ENCODE measurements at regions not wholly inside any gene's neighbourhood (a gene's known extent, or its start where the extent isn't known, plus 50 kb on each side); places are given as distances from the start of the nearest gene placed in this dataset.

DNA sequence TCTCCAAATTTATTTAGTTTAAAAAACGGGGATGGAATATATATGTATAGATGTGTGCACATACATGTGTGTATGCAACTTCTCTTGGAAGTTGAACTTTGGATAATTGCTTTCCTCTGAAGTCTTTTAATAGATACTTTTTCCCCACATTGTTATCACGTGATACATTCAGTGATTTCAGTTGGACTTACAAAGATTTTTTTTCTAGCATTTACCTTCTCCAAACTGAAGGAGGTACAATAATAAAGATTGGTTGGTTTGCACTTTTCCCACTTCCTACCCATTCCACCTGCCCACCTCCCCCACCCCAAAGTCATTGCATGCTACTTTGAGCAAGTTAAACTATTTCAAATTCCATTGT is 206.1 kb upstream of the FSHR start:
- DNase-seq: no peak
- Histone ChIP-seq H3K4me3 (ENCODE audit: control insufficient read depth in 1 of 7, extremely low read depth in 1 of 7, insufficient read depth in 4 of 7, low read depth in 2 of 7, low read length in 6 of 7) (no peak overlapping the region), H3K9me3 (ENCODE audit: control extremely low read depth in 1 of 5, control insufficient read depth in 4 of 5, insufficient read depth in 2 of 5, low read depth in 1 of 5, low read length in 4 of 5) (no peaks in the 10 kb centered on the region), H3K27me3 (replicated peaks in 2 of 5; ENCODE audit: control insufficient read depth in 4 of 5, insufficient read depth in 5 of 5, low read length in 4 of 5) (no peaks in the 10 kb centered on the region), H3K36me3 (ENCODE audit: control insufficient read depth in 4 of 4, insufficient read depth in 4 of 4, low read length in 3 of 4) (no peaks in the 10 kb centered on the region), H3K27ac (ENCODE audit: insufficient read depth in 1 of 2, low read depth in 1 of 2, low read length in 2 of 2, poor library complexity in 1 of 2, severe bottlenecking in 2 of 2) (no peak overlapping the region), H3K4me1 (ENCODE audit: control extremely low read depth in 1 of 4, control insufficient read depth in 4 of 4, insufficient read depth in 4 of 4, low read length in 3 of 4) (no peaks in the 10 kb centered on the region)
- 50% methylated on average over 1 of the region's 2 CpGs for WGBS (ENCODE audit: insufficient coverage)
- POLR2A ChIA-PET: no interaction called here
- CTCF ChIA-PET: no interaction called here

DNA sequence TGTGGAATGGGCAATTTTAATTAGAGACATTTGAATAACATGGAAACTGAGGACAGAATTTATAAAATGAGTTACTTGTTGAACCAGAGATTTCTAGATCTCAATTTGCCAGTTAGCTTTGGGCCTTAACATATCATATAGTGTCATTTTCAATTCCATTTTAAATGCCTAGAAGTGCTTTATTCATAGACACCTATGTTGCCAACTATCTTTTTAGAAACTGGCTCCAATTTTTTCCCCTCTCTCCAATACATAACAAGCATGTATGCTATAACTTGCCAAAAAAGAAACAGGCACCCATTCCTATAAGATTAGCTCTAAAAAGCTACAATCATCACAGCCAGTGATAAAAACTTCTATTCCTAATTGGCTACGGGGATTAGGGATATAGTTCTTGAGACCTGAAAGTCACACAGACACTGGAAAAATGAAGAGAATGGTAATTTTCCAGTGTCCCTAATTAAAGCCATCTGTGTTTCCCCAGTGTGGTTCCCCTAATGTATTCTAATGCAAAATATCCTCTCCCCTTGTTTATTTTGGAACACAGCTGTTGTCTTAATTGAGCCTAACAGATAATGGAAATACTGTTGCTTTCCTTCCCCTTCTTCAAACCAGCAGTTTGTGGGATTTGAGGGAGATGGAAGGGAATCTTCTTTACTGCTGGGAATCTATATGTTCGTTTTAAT is 205.5 kb upstream of the FSHR start:
- DNase-seq: no peak
- WGBS (ENCODE audit: insufficient coverage): 92% methylated on average over 2 of the region's 2 CpGs
- H3K4me1 ChIP-seq (ENCODE audit: control extremely low read depth in 1 of 4, control insufficient read depth in 4 of 4, insufficient read depth in 4 of 4, low read length in 3 of 4): no peaks in the 10 kb centered on the region
- H3K27ac ChIP-seq (ENCODE audit: insufficient read depth in 1 of 2, low read depth in 1 of 2, low read length in 2 of 2, poor library complexity in 1 of 2, severe bottlenecking in 2 of 2): no peak overlapping the region
- no peaks in the 10 kb centered on the region for H3K27me3 ChIP-seq (replicated peaks in 2 of 5; ENCODE audit: control insufficient read depth in 4 of 5, insufficient read depth in 5 of 5, low read length in 4 of 5)
- H3K36me3 ChIP-seq (ENCODE audit: control insufficient read depth in 4 of 4, insufficient read depth in 4 of 4, low read length in 3 of 4): no peaks in the 10 kb centered on the region
- ChIA-PET POLR2A (no interaction called here), CTCF (no interaction called here)
- H3K4me3 ChIP-seq (ENCODE audit: control insufficient read depth in 1 of 7, extremely low read depth in 1 of 7, insufficient read depth in 4 of 7, low read depth in 2 of 7, low read length in 6 of 7): no peak overlapping the region
- no peaks in the 10 kb centered on the region for H3K9me3 ChIP-seq (ENCODE audit: control extremely low read depth in 1 of 5, control insufficient read depth in 4 of 5, insufficient read depth in 2 of 5, low read depth in 1 of 5, low read length in 4 of 5)

DNA sequence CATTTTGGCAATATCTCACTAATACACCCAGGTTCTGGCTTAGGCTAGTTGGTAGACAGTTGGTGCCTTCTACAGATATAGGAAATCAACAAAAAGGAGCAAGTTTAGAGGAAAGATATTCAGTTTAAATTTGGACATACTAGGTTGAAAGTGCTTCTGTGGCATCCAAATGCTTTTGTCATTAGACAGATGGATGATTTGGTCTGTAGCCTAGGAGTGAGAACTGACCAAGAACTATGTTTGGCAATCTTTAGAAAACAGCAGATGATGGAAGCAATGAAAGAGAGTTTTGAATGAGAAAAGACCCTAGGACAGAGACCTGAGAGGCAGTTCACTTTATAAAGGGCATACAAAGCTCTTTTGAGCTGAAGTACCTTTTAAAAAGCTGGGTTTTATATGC is 201.3 kb upstream of the FSHR start:
- no peak for DNase-seq
- ChIA-PET CTCF (no interaction called here), POLR2A (no interaction called here)
- Histone ChIP-seq H3K27ac (ENCODE audit: insufficient read depth in 1 of 2, low read depth in 1 of 2, low read length in 2 of 2, poor library complexity in 1 of 2, severe bottlenecking in 2 of 2) (no peak overlapping the region), H3K36me3 (ENCODE audit: control insufficient read depth in 4 of 4, insufficient read depth in 4 of 4, low read length in 3 of 4) (no peaks in the 10 kb centered on the region), H3K27me3 (replicated peaks in 2 of 5; ENCODE audit: control insufficient read depth in 4 of 5, insufficient read depth in 5 of 5, low read length in 4 of 5) (no peaks in the 10 kb centered on the region), H3K9me3 (ENCODE audit: control extremely low read depth in 1 of 5, control insufficient read depth in 4 of 5, insufficient read depth in 2 of 5, low read depth in 1 of 5, low read length in 4 of 5) (no peaks in the 10 kb centered on the region), H3K4me1 (ENCODE audit: control extremely low read depth in 1 of 4, control insufficient read depth in 4 of 4, insufficient read depth in 4 of 4, low read length in 3 of 4) (no peaks in the 10 kb centered on the region), H3K4me3 (ENCODE audit: control insufficient read depth in 1 of 7, extremely low read depth in 1 of 7, insufficient read depth in 4 of 7, low read depth in 2 of 7, low read length in 6 of 7) (no peak overlapping the region)

DNA sequence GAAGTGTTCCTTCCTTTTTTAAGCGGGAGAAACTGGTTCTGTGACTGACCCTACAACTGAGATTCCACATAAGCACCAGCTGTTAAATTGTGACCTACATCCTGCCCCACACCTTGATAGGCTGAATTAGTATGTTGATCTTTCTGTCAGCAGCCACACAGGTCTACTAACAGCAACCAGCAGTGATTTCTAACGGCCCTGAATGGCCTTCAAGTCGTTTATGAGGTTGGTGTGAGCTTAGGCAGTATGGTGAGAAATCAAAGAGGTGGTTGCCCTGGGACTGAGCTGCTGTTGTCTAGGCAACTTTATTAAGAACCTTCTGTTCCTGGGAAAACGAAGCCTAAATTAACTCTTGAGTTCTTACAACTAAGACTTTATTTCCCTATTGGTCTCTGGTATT is 197.2 kb upstream of the FSHR start:
- CTCF ChIA-PET: no interaction called here

DNA sequence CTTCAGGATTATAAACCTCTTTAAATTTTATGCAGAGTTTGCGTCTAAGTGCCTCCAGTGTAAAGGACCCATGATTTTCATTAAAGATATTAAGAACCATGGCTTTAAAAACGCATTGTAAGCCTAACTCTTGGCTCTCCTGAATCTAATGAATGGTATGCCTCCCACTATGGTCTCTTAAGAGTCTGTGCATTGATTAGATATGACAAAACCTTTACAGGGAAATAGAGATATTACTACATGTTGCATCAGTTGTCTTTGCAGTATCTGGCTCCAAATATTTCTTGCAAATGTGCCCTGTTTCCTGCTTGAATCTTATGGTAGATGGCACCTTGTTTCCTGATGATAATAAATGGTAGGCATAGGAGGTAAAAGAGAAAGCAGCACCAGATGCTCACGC is 189.3 kb upstream of the FSHR start:
- H3K36me3 ChIP-seq (ENCODE audit: control insufficient read depth in 4 of 4, insufficient read depth in 4 of 4, low read length in 3 of 4): no peaks in the 10 kb centered on the region
- ChIA-PET CTCF (no interaction called here), POLR2A (no interaction called here)
- H3K9me3 ChIP-seq (ENCODE audit: control extremely low read depth in 1 of 5, control insufficient read depth in 4 of 5, insufficient read depth in 2 of 5, low read depth in 1 of 5, low read length in 4 of 5): no peaks in the 10 kb centered on the region
- no peaks in the 10 kb centered on the region for H3K27me3 ChIP-seq (replicated peaks in 2 of 5; ENCODE audit: control insufficient read depth in 4 of 5, insufficient read depth in 5 of 5, low read length in 4 of 5)
- H3K4me1 ChIP-seq (ENCODE audit: control extremely low read depth in 1 of 4, control insufficient read depth in 4 of 4, insufficient read depth in 4 of 4, low read length in 3 of 4): no peaks in the 10 kb centered on the region
- no peak for DNase-seq
- no peak overlapping the region for H3K27ac ChIP-seq (ENCODE audit: insufficient read depth in 1 of 2, low read depth in 1 of 2, low read length in 2 of 2, poor library complexity in 1 of 2, severe bottlenecking in 2 of 2)
- WGBS (ENCODE audit: insufficient coverage): 93% methylated on average over 2 of the region's 3 CpGs
- H3K4me3 ChIP-seq (ENCODE audit: control insufficient read depth in 1 of 7, extremely low read depth in 1 of 7, insufficient read depth in 4 of 7, low read depth in 2 of 7, low read length in 6 of 7): no peak overlapping the region

More for the DNA sequence above, 197.2 kb upstream of the FSHR start:
- Histone ChIP-seq H3K4me3 (ENCODE audit: control insufficient read depth in 1 of 7, extremely low read depth in 1 of 7, insufficient read depth in 4 of 7, low read depth in 2 of 7, low read length in 6 of 7) (no peak overlapping the region), H3K27me3 (replicated peaks in 2 of 5; ENCODE audit: control insufficient read depth in 4 of 5, insufficient read depth in 5 of 5, low read length in 4 of 5) (no peaks in the 10 kb centered on the region), H3K9me3 (ENCODE audit: control extremely low read depth in 1 of 5, control insufficient read depth in 4 of 5, insufficient read depth in 2 of 5, low read depth in 1 of 5, low read length in 4 of 5) (no peaks in the 10 kb centered on the region), H3K27ac (ENCODE audit: insufficient read depth in 1 of 2, low read depth in 1 of 2, low read length in 2 of 2, poor library complexity in 1 of 2, severe bottlenecking in 2 of 2) (no peak overlapping the region), H3K36me3 (ENCODE audit: control insufficient read depth in 4 of 4, insufficient read depth in 4 of 4, low read length in 3 of 4) (no peaks in the 10 kb centered on the region), H3K4me1 (ENCODE audit: control extremely low read depth in 1 of 4, control insufficient read depth in 4 of 4, insufficient read depth in 4 of 4, low read length in 3 of 4) (no peaks in the 10 kb centered on the region)
- POLR2A ChIA-PET: no interaction called here
- no peak for DNase-seq
- WGBS (ENCODE audit: insufficient coverage): 39% methylated on average over 3 of the region's 4 CpGs

DNA sequence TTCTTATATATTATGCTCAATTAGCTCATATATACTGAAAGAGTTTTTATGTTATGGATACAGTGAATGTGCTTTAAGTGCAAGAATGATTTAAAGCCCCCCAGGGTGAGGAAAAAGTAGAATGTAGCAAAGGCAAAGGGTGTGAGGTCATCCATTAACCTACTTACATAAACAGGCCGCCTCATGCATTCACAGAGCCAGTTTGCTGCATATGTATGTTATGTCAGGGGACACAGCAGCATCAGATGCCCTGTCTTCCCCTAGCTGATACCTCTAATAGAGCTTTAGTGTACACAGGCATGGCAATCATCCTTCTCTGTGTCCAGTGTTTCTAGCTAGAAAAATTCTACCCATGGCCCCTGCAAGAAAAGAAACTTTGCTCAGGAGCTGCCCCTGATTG is 187.8 kb upstream of the FSHR start:
- ChIA-PET CTCF (no interaction called here), POLR2A (no interaction called here)
- Histone ChIP-seq H3K4me1 (ENCODE audit: control extremely low read depth in 1 of 4, control insufficient read depth in 4 of 4, insufficient read depth in 4 of 4, low read length in 3 of 4) (no peaks in the 10 kb centered on the region), H3K27ac (ENCODE audit: insufficient read depth in 1 of 2, low read depth in 1 of 2, low read length in 2 of 2, poor library complexity in 1 of 2, severe bottlenecking in 2 of 2) (no peak overlapping the region), H3K27me3 (replicated peaks in 2 of 5; ENCODE audit: control insufficient read depth in 4 of 5, insufficient read depth in 5 of 5, low read length in 4 of 5) (no peaks in the 10 kb centered on the region), H3K4me3 (ENCODE audit: control insufficient read depth in 1 of 7, extremely low read depth in 1 of 7, insufficient read depth in 4 of 7, low read depth in 2 of 7, low read length in 6 of 7) (no peak overlapping the region), H3K36me3 (ENCODE audit: control insufficient read depth in 4 of 4, insufficient read depth in 4 of 4, low read length in 3 of 4) (no peaks in the 10 kb centered on the region), H3K9me3 (ENCODE audit: control extremely low read depth in 1 of 5, control insufficient read depth in 4 of 5, insufficient read depth in 2 of 5, low read depth in 1 of 5, low read length in 4 of 5) (no peaks in the 10 kb centered on the region)
- no peak for DNase-seq
- 100% methylated on average over 1 of the region's 1 CpG for WGBS (ENCODE audit: insufficient coverage)

DNA sequence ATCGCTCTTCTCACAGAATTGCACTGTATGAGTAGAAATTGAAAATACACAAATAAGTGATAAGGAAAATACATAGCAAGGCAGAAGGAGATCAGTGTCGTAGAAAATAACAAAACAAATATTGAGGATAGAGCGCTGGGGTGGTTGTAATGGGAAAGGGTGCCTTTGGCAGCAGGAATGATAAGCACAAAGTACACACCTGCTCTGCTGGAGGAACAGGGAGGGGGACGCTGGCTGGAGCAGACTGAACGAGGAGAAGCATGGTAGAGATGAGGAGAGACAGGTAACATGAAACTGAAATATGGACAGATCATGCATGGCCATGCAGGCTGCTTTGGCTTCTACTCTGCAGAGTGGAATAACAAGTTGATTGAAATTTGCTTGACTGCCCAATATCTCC is 181.2 kb upstream of the FSHR start:
- CTCF ChIA-PET: no interaction called here
- 87% methylated on average over 5 of the region's 5 CpGs for WGBS (ENCODE audit: insufficient coverage)

More for the DNA sequence above, 181.2 kb upstream of the FSHR start:
- DNase-seq: no peak
- Histone ChIP-seq H3K9me3 (ENCODE audit: control extremely low read depth in 1 of 5, control insufficient read depth in 4 of 5, insufficient read depth in 2 of 5, low read depth in 1 of 5, low read length in 4 of 5) (no peaks in the 10 kb centered on the region), H3K27me3 (replicated peaks in 2 of 5; ENCODE audit: control insufficient read depth in 4 of 5, insufficient read depth in 5 of 5, low read length in 4 of 5) (peaks cover 0 to 1% (median 0%) of the 10 kb centered on the region in 5 experiments), H3K36me3 (ENCODE audit: control insufficient read depth in 4 of 4, insufficient read depth in 4 of 4, low read length in 3 of 4) (no peaks in the 10 kb centered on the region), H3K27ac (ENCODE audit: insufficient read depth in 1 of 2, low read depth in 1 of 2, low read length in 2 of 2, poor library complexity in 1 of 2, severe bottlenecking in 2 of 2) (no peak overlapping the region), H3K4me3 (ENCODE audit: control insufficient read depth in 1 of 7, extremely low read depth in 1 of 7, insufficient read depth in 4 of 7, low read depth in 2 of 7, low read length in 6 of 7) (no peak overlapping the region), H3K4me1 (ENCODE audit: control extremely low read depth in 1 of 4, control insufficient read depth in 4 of 4, insufficient read depth in 4 of 4, low read length in 3 of 4) (no peaks in the 10 kb centered on the region)
- POLR2A ChIA-PET: no interaction called here

All from common myeloid progenitor, CD34-positive (primary cell).